CD4-positive, alpha-beta T cell treated with Interleukin-12 subunit alpha and Interleukin-12 subunit beta, for 1 hour (primary cell): ENCODE measurements at regions not wholly inside any gene's neighbourhood (a gene's known extent, or its start where the extent isn't known, plus 50 kb on each side); places are given as distances from the start of the nearest gene placed in this dataset.
"Not testable (repeated sequence)": the region's sequence is repeated elsewhere in the genome, so short reads cannot be mapped to it uniquely, and the experiment has no call there.

ENCODE experiments used
- DNase-seq: peaks from one replicate; pipeline ENCODE4 v3.0.0-alpha.2; 2020

DNA sequence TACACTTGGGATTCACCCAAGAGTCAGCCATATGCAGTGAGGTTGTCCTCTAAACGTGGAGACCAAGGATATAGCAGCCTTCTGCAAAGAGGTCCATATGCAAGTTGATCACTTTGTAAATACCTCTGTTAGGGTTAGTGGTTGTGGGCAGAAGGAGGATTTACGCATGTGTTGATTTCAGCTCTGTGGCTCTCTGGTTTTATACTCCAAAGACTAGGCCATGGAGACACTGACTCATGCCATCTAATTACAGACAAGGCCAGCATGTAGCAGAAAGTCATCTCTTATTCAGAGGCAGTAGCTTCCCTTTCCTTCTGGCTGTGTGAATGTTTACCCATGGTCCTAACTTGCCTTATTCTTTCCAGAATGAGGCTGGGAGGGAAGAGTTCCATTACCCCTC is 140.9 kb upstream of the GOLGA6L4 start:
- not testable (repeated sequence) for DNase-seq

DNA sequence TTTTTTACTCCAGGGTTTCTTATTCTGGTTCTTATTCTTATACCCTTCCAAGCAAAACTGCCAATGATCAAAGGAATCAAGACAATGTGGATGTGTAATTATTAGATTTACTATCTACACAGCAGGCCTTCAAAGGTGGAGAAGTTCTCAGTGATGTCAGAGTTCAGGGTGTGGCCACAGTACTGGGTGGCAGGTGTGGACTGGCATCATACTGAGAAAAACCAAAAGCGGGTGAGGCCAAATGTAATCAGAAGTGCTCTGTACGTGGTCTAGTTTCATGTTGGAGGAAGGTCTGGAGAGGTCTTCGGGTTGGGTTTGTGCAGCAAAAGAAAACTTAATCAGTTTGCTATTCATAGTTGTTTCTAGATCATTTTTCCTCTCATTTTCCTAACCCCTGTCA is 138.5 kb upstream of the GOLGA6L4 start:
- not testable (repeated sequence) for DNase-seq

DNA sequence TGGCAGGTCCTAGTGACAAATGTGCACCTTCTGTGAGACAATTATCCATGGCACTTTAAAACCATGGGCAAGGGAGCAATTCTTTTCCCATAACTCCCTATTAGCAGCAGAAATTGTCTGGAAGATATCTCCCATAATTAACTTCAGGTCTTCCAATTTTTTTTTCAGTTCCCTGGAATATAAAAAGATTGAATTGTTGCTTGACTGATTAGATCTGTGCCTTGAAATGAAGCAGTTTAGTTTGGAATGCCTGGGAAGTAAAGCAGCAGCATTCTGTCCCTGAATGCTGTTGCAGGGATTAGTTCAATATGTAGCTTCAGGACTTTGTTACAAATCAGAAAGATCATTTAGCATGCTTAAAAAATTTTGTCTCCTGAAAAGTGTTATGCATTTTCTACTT is 137.0 kb upstream of the GOLGA6L4 start:
- DNase-seq: no peak

DNA sequence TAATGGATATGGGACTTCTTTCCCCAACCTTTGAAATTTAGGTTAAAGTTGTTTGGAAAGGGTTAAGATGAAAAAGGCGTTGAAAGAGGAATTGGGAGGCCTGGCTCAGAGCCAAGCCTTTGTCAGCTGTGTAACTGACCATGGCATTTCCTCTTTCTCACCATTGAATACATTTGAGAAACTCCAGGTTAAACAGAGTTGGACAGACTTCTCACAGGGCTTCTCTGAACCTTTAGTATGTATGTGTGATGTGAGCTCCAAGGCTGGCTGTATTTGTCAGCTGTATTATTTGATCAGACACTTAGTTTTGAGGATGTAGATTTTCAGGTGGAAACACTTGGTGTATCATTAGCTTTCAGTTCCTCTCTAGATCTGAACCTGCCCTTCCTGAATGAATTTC is 136.4 kb upstream of the GOLGA6L4 start:
- DNase-seq: no peak

DNA sequence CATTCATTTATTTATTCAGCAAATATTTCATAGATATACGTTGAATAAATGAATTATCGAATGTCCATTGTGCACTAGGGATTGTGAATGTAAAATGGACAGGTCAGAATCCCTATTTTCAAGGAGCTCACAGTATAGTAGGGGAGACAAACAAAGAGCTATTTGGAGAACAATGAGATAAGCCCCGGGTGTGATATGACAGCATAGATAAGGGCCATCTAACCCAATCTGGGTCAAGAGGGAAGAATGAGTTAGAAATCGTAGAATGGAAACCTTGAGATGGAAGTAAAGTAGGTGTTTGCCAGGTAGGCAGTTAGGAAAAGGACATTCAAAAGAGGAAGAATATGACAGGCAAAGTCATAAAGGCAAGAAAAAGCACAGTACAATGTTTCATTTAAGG is 132.2 kb upstream of the GOLGA6L4 start:
- no peak for DNase-seq

DNA sequence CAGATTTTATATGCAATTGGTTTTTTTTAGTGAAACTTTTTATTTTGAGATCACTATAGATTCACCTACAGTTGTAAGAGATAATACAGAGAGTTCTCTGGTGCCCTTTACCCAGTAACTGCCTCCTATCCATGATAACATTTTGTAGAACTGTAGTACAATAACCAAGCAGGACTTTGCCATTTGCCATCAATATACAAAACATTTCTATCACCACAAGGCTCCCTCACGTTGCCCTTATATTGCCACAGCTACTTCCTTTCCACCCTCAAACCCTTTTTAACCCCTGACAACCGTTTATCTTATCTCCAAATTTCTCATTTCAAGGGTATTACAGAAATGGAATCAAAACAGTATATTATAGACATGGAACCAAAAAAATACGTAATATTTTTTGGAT is 130.7 kb upstream of the GOLGA6L4 start:
- no peak for DNase-seq

DNA sequence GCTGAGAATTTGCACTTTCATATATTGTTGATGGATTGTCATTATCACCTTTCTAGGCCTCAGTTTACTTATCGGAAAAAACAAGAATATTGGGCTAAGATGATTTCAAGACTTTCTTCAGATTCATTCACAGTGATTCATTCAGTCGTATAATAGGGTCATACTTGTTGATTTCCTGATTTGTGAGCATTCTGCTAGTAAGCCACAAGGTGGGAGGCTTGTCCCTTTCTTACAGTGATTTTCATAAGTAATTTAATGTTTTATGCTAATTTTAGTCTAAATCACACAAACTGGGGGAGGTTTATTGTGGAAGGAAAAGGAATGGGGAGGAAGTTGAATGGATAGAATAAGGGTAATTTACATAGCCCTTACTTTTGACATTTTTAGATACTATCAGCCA is 126.8 kb upstream of the GOLGA6L4 start:
- no peak for DNase-seq

DNA sequence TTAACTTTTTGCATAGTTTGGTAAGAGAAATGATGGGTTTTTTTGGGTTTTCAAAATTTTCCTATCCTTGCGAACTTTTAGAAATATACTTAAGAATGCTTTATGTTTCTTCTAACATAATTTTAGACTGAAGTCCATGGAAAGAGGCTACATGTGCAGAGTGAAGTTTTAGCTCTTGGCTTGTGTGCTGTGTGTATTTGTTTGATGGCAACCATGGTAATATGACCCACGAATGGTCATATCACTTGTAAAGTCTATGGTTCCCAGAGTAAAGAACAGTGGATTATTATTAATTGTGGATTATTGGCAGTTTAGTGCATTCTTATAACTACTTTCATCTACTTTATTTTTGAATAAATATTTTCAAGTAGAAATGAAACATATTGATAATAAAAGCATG is 124.0 kb upstream of the GOLGA6L4 start:
- DNase-seq: no peak

DNA sequence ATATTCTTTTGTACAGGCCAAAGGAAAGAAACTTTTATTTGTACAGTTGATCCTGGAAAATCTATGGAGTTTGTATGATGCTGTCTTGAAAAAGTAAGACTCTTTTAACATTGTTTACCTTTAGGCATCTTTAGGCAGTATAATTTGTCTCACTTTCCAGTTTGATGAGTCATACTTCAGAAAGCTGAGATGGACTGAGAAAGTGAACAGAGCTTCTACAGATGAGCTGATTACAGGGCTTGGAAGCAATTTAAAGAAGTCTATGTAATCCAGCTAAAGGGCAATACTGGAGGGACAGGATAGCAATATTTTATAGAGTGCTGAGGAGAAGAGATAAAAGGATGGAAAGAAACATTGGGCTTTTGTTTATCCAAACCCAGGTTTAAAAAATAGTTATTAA is 123.5 kb upstream of the GOLGA6L4 start:
- no peak for DNase-seq

DNA sequence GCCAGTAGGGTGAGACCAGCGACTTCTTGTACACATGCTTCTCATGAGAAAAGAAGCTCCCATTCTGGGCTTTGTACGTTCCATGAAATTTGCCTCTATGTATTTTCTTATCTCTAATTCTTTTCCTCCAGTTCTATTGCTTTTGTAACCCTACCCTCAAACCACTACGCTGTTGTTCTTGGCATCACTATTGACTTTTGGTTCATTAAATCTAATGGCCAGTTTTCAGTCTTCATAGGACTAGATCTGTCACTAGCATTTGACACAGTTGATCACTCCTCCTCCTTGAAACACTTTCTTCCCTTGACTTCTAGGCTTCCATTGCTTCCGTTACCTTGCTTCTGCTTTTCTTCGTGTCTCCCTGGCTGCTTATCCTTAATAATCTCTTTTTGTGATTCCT is 121.7 kb upstream of the GOLGA6L4 start:
- no peak for DNase-seq

DNA sequence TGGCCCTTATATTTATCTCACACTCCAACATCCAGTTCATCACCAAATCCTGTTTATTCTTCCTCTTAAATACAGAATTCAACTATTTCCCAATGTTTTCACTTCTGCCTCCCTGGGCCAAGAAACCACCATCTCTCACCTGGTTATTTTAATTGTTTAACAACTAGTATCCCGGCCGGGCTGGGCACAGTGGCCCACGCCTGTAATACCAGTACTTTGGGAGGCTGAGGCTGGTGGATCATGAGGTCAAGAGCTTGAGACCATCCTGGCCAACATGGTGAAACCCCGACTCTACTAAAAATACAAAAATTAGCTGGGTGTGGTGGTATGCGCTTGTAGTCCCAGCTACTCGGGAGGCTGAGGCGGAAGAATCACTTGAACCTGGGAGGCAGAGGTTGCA is 120.9 kb upstream of the GOLGA6L4 start:
- not testable (repeated sequence) for DNase-seq

DNA sequence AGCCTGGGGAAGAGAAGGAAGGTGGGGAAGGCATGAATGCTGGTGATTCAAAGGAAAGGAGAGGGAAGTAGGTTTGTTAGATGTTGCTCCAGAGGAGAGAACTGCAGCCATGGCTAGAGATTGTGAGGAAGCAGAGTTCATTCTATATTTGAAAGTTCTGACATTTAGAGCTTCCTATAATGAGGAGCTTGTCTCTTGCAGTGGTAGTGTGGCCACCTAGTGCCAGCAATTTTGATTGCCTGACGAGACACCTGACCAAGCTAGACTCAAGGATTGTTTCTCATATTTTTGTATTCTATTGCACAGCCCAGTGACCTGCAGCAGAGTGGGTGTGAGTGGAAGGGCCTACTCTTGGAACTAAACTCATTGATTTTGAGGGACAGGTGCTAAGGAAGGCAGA is 116.2 kb upstream of the GOLGA6L4 start:
- DNase-seq: not testable (repeated sequence)

DNA sequence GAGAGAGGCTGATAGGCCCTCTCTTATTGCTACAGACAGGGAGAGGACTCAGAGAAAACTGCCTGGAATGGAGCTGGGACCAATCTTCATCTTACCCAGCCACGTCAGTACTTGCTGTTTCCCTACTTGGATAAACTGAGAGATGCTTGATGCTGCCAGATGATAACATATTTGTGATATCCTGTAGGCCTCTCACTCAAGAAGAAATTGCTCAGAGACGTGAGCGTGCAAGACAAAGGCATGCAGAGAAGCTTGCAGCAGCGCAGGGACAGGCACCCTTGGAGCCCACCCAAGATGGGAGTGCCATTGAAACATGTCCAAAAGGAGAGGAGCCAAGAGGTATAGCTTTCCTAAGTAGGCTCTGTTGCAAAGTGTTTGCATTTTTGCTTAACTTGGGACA is 114.7 kb upstream of the GOLGA6L4 start:
- not testable (repeated sequence) for DNase-seq

DNA sequence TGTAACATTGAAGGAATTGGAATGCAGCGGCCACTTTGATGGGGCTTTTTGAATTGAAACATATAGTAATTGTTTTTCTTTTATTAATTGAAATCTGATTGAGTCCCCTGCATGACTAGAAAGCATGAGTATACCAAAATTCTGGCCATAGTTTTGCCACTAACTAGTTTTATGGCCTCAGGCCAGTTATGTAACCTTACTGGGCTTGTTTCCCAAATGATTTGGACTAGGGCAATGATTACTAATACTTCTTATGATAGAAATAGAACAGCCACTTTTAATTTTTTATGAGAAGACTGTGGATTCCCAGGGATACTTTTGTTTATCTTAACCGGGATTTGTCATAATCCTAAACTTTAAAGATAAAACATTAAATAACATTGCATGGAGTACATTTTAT is 106.9 kb upstream of the GOLGA6L4 start:
- DNase-seq: not testable (repeated sequence)

DNA sequence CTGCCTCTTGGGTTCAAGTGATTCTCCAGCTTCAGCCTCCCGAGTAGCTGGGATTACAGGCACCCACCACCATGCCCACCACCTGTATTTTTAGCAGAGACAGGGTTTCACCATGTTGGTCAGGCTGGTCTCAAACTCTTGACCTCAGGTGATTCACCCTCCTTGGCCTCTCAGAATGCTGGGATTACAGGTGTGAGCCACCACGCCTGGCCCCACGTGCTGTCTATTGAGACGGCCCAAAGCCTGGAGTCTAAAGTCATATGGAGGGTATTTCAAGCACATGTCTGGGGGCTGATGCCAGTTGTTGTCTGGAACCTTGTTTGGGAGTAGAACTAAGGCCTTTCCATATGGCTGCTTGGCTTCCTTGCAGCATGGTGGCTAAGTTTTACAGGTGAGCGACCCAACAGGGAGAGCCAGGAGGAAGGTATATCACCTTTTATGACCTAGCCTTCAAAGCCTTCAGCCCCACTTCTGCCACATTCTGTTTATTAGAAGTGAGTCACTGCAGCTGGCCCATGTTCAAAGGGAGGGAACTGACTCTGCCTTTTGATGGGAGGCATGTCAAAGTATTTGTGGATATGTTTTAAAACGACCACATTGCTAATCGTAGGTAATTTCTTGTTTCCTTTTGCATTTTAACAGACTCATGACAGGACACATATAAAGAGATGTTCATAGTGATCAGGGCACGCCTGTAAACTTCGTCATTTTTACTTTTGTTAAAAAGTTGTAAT is 105.3 kb upstream of the GOLGA6L4 start:
- not testable (repeated sequence) for DNase-seq

DNA sequence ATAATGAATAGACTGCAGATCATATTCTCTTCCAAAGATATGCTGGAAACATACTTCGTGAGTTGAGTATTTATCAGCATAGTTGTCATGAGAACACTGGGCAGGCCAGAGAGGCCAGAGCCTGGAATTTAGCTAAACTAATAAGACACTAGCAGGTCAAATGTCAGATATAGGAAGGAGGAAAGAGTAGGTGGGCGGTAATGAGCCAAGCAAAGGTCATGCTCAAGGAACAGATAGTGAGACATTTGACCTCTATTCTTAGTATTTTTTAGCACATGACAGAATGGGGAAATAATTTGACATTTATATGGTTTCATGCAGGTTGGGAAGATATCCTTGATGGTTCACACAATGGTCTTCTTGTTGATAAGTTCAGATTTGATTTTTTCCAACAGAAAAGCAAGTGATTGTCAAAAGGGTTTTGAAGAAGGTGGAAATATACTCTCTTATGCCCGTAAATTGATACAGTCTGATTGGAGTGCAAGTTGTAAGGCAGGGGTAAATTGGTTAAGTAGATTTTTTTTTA is 99.6 kb upstream of the GOLGA6L4 start:
- not testable (repeated sequence) for DNase-seq

DNA sequence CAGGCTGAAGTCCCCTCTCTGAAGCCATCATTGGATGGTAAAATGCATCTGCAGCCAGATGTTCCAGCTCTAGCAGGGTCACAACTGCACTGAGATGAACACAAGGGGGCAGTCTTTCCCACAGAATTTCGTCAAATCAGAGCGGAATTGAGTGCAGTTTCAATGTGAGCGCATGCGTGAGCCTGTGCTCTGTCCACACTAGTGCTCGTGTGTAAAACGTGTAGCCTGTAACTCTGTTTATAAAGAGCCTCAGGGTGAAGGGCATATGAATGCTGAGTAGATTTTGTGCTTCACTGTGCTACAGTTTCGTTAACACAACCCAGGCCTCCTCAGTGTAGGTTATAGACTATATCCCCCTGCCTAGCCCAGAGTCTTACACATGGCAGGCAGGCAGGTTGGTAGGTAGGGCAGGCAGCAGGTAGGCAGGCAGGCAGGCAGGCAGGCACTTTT is 92.7 kb upstream of the GOLGA6L4 start:
- DNase-seq: peak; percentile 83

DNA sequence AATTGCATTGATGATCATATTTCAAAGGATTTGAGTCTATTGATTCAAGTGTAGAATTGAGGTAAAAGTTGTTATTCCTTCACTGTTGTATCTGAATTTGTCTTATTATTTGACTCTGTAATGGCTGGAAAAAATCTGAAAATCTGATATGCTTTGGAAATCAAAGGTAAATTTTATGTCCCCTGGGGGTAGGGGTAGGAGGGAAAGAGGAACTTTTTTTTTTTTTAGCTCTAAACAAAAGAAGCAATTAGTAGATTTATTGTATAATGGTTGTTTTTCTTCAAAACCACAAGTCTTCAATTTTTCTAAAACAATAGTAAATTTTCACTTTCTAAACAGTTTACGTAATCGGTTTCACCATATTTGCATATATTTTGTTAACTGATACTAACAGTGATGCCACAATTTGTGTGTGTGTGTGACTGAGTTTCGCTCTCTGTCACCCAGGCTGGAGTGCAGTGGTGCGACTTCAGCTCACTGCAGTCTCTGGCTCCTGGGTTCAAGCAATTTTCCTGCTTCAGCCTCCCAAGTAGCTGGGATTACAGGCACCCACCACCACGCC is 91.7 kb upstream of the GOLGA6L4 start:
- DNase-seq: no peak

DNA sequence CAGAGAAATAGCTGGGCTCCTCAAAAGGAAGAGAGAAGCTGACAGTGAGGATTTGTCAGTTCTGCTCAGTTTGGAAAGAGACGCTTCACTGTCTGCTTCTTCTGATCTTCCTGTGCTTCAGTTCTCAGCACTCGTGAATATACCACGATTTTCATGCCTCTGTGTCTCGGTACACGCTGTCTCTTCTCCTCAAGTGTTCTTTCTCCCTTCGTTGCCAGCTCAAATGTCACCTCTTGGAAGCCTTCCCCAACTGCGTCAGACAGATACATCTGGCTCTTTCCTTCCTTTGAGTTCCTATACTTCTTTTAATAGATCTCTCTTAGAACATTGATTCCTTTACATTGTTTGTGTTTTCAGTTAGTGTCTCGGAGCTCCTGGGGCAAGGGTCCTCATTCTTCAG is 90.6 kb upstream of the GOLGA6L4 start:
- not testable (repeated sequence) for DNase-seq

DNA sequence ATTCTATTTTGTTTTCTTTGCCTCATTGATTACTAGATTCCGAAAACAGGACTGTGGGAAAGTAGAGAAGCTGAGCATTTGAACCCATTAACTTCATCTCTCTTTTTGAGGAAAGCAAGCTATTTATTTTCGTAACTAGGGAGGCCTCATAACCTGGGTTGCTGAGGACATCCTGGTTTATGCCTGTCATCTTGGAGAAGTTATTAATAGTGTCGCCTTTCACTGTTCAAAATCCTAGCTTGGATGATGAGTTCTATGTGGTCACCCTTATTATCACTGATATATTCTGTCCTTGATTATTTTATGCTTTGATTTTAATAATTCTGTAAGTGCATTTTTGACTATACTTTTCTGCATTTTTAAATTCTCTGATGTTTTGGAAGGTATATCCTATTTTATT is 89.3 kb upstream of the GOLGA6L4 start:
- not testable (repeated sequence) for DNase-seq

DNA sequence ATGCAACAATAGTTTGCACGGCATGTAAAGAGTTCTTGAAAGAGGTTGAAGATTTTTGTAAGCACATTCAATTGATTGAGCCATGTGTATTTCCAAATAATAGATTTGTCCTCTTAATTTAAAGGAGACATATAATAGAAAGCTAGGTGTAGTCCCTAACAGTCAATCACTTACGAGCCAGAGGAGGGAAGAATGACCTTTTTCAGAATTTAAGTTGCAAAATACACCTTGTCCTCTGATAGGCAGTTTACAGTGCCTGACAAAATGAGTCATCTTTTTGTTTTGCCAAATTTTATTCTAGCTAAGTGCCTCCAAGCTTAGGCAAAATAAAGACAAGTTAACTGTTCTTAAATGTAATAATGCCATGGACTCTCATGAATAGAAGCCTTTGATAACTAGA is 88.3 kb upstream of the GOLGA6L4 start:
- DNase-seq: not testable (repeated sequence)

DNA sequence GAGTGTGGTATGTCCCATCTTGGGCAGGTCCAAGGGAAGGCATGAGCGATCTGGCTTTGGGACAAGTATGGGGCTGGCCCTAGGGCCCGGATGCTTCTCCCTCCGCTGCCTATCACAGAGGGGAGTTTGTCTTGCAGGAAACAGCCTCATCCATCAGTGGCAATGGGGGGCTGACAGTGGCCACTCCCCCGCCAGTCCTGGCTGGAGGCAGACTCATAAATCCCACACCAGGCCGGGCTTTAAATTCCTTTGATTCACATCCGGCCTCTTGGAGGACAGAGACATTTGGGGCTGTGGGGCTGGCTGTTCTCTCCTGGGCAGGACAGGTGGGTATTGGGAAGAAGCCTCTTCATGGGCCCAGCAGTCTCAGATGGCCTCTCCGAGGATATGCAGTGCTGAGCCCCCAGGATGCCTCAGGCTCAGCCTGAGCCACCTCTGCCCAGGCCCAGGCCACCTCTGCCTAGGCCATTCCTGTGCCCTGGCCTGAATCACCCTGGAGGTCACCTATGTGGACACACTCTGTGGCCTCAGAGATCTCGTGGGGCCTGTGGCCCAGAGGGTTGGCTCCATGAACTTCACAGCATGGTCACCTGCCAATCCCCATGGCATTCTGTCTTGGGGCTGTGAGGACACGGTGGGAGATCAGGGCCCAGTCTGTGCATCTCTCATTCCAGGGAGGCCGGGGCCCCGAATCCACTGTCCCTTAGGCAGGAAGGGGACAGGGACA is 84.2 kb upstream of the GOLGA6L4 start:
- no peak for DNase-seq

DNA sequence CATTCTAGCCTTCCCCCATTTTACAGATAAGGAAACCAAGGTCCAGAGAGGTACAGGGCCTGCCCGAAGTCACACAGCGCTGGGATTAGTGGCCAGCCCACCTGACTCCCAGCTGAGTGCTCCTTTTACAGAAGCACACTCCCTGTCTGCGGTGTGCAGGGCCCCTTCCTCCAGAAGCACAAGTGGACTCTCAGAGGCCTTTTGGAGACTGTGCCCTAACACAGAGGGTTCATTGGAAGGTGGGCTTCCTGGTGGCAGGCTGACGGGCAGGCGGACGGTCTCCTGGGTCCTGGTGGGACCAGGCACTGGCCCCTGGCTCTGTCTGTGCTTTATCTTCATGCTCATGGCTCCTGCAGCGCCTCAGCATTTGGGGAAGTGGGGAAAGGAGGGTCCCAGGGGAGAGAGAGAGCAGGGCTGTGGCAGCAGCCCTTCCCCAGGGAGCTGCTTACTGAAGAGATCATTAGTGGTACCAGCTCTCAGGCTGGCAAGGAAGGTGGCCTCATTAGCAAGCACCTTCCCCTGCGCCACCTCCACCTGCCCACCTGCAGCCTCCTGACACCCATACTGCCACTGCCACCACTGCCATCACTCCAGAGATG is 83.1 kb upstream of the GOLGA6L4 start:
- not testable (repeated sequence) for DNase-seq
